GM19035 (cell line): ENCODE measurements at regions not wholly inside any gene's neighbourhood (a gene's known extent, or its start where the extent isn't known, plus 50 kb on each side); places are given as distances from the start of the nearest gene placed in this dataset.

Experiments
- ATAC-seq: cut with Tn5 transposase; IDR thresholded peaks from one replicate; pipeline ENCODE4 v1.9.1; 2021; ENCODE audit not compliant: unreplicated experiment

DNA sequence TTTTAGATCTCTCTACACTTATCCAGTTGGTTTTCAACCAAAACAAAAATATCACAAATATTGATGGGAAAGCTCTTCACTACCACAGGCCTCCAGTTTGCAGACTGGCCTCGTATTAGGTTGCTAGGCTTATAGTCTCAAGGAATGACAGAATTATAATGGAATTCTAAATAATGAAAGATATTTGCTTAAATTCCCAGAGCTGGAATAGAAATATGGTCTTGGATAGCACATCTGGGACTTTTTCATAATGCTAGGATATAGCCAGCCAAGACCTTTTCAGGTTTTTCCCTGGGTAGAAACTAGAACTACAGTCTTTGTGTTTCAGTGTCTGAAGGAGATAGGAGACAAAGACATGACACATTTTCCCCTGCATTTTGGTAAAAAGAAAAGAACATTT lies 121.9 kb upstream of the STAC start:
- no peak for ATAC-seq

DNA sequence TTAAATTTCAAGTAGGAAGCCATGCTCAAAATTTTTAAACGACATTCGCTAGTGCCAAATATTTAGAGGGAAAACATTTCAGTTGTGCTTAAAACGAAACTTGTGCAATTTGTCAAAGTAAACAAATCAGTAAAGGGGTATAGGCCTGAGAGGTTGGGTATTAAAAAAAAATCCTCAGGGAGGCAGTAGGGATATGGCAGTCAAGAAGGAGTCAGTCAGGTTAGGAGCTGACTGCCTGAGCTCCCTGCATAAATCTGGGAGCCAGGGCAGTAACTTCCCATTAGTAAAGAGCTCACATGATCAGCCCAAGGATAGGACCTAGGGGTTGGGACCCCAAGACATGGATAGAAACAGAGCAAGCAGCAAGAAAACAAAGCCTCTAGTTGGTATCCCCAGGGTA lies 120.7 kb upstream of the STAC start:
- no peak for ATAC-seq

DNA sequence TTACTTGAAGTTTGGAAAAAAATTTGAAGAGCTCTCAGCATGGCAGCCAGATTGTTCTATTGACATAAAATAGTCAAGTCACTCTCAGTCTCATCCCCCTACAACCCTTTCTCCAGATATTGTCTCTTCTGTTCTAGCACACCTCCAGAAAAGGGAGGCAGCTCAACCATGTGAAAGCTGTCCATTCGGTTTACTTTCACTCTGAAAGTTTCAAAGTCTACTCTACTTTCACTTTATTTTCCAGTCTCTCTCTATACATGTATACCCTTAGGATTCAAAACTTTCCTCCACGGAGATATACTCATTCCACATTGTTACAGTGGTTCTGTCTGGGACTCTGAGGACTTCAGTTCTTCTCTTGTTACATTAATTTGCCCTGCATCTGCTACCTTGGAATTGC lies 111.0 kb upstream of the STAC start:
- ATAC-seq, result no peak

DNA sequence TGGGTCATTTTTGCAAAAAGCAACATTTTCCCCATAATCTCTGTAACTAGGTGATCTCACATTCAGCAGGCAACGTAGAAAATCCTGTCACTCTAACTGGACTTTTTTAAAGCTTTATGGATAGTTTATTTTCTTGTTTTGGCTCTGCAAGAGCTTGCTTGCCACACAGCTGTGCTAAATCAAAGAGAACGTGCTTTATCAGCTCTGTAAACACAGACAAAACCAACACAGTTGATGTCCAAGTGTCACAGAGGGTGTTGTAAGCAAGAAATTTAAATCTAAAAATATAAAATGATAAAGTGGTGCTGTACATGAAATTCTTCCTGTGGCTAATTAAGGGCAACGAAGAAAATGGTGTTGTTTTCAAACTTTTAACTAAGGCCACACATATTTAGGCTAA lies 97.5 kb upstream of the STAC start:
- no peak for ATAC-seq

DNA sequence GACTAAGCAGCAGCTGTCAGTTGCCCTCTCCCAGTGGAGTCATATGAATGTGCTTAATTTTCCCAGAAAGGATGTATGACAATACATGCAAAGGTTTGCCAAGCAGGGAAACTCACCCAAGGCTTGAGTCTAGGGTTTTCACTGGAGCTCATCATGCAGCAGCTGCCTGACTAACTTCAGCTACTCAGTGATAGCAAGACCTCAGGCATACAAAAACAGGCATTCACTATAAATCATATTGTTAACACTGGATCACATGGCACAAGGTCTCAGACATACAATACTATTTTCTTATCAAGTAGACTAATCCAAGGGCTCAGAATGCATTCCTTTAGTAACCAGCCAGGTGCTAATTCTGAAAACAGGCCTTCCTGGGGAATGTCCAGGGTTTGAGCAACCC lies 85.0 kb upstream of the STAC start:
- ATAC-seq, result no peak

DNA sequence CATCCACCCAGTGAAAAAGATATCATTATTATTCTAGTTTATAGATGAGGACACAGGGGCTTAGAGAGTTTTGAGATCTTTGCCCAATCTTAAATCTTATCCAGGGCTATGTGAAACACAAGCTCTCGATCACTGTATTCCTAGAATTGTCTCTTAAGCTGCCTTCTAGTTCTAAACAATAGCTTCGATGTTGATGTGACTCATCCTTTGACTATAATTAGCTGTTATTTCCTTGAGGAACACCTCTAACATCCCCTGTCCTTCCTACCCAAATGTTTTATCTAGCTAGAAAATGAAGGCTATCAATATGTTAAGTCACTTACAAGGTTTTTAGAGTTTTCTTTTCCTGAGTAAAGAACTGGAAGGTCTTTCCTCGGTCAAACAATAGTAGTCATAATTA lies 83.1 kb upstream of the STAC start:
- ATAC-seq, result no peak

DNA sequence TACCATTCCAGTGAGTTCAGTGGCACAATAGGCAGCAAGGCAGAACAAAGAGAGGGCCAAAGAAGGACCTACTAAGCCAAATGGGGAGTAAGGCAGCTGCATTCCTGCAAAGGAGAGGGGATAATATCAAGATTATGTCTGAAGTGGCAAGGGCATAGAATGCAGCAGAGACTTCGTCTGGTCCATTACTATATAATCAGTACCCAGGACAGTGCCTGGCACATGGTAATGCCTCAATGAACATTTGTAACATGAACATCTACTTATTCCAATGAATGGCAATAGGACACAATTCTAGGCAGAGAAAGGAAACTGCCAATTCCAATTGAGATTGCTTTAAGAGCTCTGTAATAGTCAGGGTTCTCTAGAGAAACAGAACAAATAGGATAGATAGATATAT lies 82.1 kb upstream of the STAC start:
- ATAC-seq, result no peak

DNA sequence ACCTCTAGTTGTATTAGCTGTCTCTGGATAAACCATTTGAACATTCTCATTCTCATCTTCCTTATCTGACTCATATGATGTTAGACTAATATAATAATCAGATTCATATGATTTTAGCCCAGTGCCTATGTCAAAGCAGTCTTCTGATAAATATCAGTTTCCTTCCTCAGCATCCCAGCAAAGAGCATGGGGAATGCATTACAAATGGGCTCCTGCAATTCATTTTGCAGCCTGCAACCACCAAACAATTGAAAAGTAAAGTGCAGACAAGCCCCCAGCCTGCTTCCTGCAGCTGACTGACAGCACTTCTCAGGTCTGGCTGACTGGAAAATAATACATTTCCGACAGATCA lies 78.2 kb upstream of the STAC start:
- no peak for ATAC-seq

DNA sequence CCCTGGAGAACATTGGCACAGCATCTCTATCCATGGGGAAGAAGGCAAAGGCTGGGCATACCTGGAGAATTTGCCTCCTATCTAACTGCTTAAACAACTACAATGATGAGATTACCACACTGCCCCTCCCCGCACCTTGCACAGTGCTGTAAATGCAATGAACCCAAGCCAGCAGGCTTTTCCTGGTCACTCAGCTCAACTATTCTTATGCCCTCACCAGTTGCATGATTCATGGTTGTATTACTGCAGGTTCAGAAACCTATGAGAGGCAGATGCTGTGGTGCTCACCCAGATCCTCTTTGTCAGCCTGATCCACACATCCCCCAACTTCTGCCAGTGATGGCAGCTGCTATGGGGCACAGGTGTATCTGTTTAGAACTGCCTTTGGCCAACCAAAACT lies 77.7 kb upstream of the STAC start:
- ATAC-seq, result no peak

DNA sequence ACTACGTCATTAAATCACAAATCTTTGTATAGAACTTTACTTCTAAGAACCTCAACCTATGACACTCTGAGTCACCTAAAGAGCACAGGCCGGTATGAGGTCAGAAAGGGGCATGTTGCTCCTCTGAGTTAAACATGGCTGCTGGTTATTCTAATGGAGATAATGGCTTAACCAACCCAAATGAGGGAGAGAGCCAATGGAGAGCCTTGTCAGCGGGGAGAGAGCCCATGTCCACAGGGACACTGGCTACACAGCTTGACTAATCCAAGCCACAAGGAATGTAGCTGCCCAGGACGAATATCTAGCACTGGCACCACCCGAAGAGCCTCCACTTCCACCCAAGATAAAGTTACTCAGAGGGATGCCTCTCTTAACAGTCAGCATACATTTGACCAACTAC lies 77.0 kb upstream of the STAC start:
- no peak for ATAC-seq

DNA sequence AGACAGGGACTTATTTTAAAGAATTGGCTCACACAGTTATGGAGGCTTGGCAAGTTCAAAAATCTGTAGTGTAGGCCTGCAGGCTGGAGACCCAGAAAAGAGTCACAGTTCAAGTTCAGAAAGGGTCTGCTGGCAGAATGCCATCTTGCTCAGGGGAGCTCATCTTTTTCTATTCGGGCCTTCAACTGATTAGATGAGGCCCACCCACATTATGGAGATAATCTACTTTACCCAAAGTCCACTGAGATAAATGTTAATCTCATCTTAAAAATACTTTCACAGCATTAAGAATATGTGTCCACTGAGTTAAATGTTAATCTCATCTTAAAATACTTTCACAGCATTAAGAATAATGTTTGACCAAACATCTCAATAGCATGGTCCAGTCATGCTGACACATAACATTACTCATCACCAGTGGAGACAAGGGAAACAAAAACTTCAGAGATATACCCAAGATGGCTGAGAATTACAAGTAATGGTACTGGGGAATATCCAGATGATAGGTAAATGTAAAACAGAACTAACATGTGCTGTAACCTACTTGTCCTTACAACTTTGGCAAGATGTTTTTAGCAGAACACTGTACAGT lies 74.3 kb upstream of the STAC start:
- ATAC-seq, result no peak

DNA sequence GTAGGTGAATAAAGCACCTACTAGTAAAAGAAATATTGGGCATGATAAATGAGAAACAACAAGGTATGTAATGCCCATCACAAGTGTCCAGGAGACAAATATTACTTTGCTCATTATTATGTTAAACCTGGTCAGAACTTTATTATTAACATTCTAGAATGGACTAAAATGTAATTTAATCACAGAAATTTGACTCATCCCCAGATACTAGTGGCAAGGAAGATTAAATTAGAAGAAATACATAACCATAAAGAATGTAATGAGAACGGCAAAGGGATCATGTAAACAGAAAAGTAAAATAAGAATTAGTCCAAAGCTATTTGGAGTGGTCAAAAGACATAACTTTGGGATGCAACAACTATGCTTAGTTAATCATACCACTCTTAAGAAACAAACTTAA lies 71.2 kb upstream of the STAC start:
- no peak for ATAC-seq

DNA sequence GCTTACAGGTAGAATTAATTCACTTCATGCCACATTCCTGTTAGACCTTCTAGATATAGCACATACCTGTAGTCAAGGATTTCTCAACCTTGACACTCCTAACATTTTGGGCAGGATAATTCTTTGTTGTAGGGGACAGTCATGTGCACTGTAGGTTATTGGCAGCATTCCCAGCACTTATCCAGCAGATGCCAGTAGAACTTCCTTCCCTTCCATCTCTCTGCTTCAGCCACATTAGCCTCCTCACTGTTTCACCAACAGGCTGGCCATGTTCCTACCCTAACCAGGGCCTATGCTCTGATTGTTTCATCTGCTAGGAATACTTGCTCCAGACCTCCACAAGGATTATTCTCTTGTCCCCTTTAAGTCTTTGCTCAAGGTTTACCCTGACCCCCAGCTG lies 68.0 kb upstream of the STAC start:
- no peak for ATAC-seq

DNA sequence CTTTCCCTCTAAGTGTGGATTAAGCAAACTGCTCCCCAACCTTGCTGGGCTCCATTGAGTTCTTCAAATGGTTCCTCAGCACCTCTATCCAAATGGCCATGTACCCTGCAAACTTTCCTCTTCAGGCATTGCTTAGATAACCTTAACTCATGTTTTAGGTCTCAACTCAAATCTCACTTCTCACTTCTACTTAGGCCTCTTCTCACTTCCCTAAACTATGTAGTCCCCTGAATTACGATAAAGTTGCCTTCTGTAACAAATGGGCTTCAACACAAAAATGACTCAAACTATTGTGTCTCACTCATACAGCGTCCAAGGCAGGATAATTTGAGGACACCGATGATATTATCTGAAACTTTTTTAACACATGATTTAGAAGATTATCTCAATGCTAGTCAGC lies 62.4 kb upstream of the STAC start:
- ATAC-seq, result no peak

DNA sequence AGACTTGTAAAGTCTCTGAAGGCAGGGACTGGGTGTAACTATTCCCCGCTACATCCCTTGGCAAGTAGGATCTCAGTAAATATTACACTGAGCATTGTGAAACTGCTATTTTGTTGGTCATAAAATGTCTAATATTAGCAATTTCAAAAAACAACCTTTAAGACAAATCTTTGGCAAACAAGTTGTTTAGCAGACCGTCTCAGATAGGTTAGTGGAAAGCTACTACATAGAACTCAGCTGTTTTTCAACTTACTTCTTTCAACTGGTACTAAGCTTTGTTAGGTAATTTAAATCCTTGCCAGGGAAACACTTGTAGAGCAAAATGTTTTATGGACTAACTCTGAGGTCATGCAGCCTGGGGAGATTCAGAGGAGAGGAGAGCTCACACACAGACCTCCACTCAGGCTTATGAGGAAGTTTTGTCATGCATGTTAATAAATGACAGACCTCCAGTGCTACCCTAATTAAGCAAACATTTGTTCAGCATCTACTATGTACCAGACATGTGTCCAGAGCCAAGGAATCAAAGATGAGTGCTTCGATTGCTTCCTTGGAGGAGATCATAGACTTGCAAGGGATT lies 61.6 kb upstream of the STAC start:
- no peak for ATAC-seq

DNA sequence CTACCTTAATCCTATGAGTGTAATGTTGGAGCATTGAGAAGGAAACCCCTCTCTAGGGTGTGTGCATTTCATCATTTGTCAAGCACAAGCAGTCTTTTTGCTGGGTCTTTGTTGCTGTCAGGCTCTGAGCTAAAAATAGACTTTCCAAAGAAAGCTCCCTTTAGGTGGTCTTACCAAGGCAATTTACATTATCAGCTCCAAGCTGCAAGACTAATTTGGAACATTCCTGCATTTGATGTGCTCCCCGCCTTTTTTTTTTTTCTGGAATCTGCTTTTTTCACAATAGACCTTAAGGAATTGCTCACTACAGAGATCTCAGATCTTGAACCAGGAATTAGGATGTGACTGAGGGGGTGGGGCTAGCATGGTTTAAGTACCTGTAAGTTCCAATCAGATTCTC lies 60.6 kb upstream of the STAC start:
- no peak for ATAC-seq
